ENCODE measurements at regions not wholly inside any gene's neighbourhood (a gene's known extent, or its start where the extent isn't known, plus 50 kb on each side); places are given as distances from the start of the nearest gene placed in this dataset.

- no peak overlapping the region for H3K27ac ChIP-seq (ENCODE audit: insufficient read depth, low read length)
- no peak overlapping the region for H3K9ac ChIP-seq (ENCODE audit: insufficient read depth, low read length)
- DNase-seq (ENCODE audit: low read depth in 2 of 2) = no peak
- no peaks in the 10 kb centered on the region for H3K27me3 ChIP-seq (ENCODE audit: control insufficient read depth, insufficient read depth, low read length)
- H2AFZ ChIP-seq (ENCODE audit: low read length) = no peak overlapping the region
- H3K79me2 ChIP-seq (ENCODE audit: control insufficient read depth, insufficient read depth, low read length) = no peaks in the 10 kb centered on the region
- H3K4me2 ChIP-seq (ENCODE audit: extremely low read depth, insufficient read depth, low read length) = no peak overlapping the region
- no peak overlapping the region for H3K4me3 ChIP-seq (replicated peaks in 1 of 4; ENCODE audit: control extremely low read depth in 1 of 4, insufficient read depth in 1 of 4, low read depth in 3 of 4, low read length in 4 of 4)
- no peaks in the 10 kb centered on the region for H4K20me1 ChIP-seq (ENCODE audit: control insufficient read depth, extremely low read depth, insufficient read depth, low read length)
- H3K36me3 ChIP-seq (ENCODE audit: control insufficient read depth, insufficient read depth, low read length) = no peaks in the 10 kb centered on the region
- no peaks in the 10 kb centered on the region for H3K9me3 ChIP-seq (ENCODE audit: control insufficient read depth, insufficient read depth, low read depth, low read length)
- no peak for TF ChIP-seq EZH2 (IDR thresholded peaks at IDR 0.05; ENCODE audit: low read length, missing control alignments)
- TF ChIP-seq CTCF (conservative IDR thresholded peaks at IDR 0.05 in 1 of 2, IDR thresholded peaks at IDR 0.05 in 1 of 2; ENCODE audit: low read depth in 1 of 2, low read length in 2 of 2) = no peak
- no peaks in the 10 kb centered on the region for H3K4me1 ChIP-seq (ENCODE audit: control insufficient read depth, extremely low read depth, insufficient read depth, low read length)
These were observed 112.6 kb downstream of the DDX1 start for GRCh38 chr2:15704086-15704787.

GRCh38 chr2:15704788-15705115 lies 113.1 kb downstream of the DDX1 start:
- Histone ChIP-seq H3K9me3 (ENCODE audit: control insufficient read depth, insufficient read depth, low read depth, low read length) (no peaks in the 10 kb centered on the region), H3K4me2 (ENCODE audit: extremely low read depth, insufficient read depth, low read length) (no peak overlapping the region), H3K27ac (ENCODE audit: insufficient read depth, low read length) (no peak overlapping the region)

GRCh38 chr2:15705310-15705709 lies 113.6 kb downstream of the DDX1 start:
- no peaks in the 10 kb centered on the region for H4K20me1 ChIP-seq (ENCODE audit: control insufficient read depth, extremely low read depth, insufficient read depth, low read length)
- H3K36me3 ChIP-seq (ENCODE audit: control insufficient read depth, insufficient read depth, low read length) = no peaks in the 10 kb centered on the region
- H3K27me3 ChIP-seq (ENCODE audit: control insufficient read depth, insufficient read depth, low read length) = no peaks in the 10 kb centered on the region
- H3K9me3 ChIP-seq (ENCODE audit: control insufficient read depth, insufficient read depth, low read depth, low read length) = no peaks in the 10 kb centered on the region
- no peak overlapping the region for H2AFZ ChIP-seq (ENCODE audit: low read length)
- TF ChIP-seq CTCF (conservative IDR thresholded peaks at IDR 0.05 in 1 of 2, IDR thresholded peaks at IDR 0.05 in 1 of 2; ENCODE audit: low read depth in 1 of 2, low read length in 2 of 2) (no peak), EZH2 (IDR thresholded peaks at IDR 0.05; ENCODE audit: low read length, missing control alignments) (no peak)
- H3K4me2 ChIP-seq (ENCODE audit: extremely low read depth, insufficient read depth, low read length) = no peak overlapping the region
- DNase-seq (ENCODE audit: low read depth in 2 of 2) = no peak
- H3K9ac ChIP-seq (ENCODE audit: insufficient read depth, low read length) = no peak overlapping the region
- H3K4me1 ChIP-seq (ENCODE audit: control insufficient read depth, extremely low read depth, insufficient read depth, low read length) = no peaks in the 10 kb centered on the region
- H3K27ac ChIP-seq (ENCODE audit: insufficient read depth, low read length) = no peak overlapping the region
- H3K79me2 ChIP-seq (ENCODE audit: control insufficient read depth, insufficient read depth, low read length) = no peaks in the 10 kb centered on the region
- no peak overlapping the region for H3K4me3 ChIP-seq (replicated peaks in 1 of 4; ENCODE audit: control extremely low read depth in 1 of 4, insufficient read depth in 1 of 4, low read depth in 3 of 4, low read length in 4 of 4)

More at GRCh38 chr2:15704788-15705115, 113.1 kb downstream of the DDX1 start:
- no peak for DNase-seq (ENCODE audit: low read depth in 2 of 2)
- Histone ChIP-seq H3K27me3 (ENCODE audit: control insufficient read depth, insufficient read depth, low read length) (no peaks in the 10 kb centered on the region), H3K4me3 (replicated peaks in 1 of 4; ENCODE audit: control extremely low read depth in 1 of 4, insufficient read depth in 1 of 4, low read depth in 3 of 4, low read length in 4 of 4) (no peak overlapping the region), H3K4me1 (ENCODE audit: control insufficient read depth, extremely low read depth, insufficient read depth, low read length) (no peaks in the 10 kb centered on the region), H3K36me3 (ENCODE audit: control insufficient read depth, insufficient read depth, low read length) (no peaks in the 10 kb centered on the region), H3K9ac (ENCODE audit: insufficient read depth, low read length) (no peak overlapping the region), H3K79me2 (ENCODE audit: control insufficient read depth, insufficient read depth, low read length) (no peaks in the 10 kb centered on the region), H2AFZ (ENCODE audit: low read length) (no peak overlapping the region), H4K20me1 (ENCODE audit: control insufficient read depth, extremely low read depth, insufficient read depth, low read length) (no peaks in the 10 kb centered on the region)
- TF ChIP-seq CTCF (conservative IDR thresholded peaks at IDR 0.05 in 1 of 2, IDR thresholded peaks at IDR 0.05 in 1 of 2; ENCODE audit: low read depth in 1 of 2, low read length in 2 of 2) = no peak
- no peak for TF ChIP-seq EZH2 (IDR thresholded peaks at IDR 0.05; ENCODE audit: low read length, missing control alignments)
